KOPT-K1 (cell line): ENCODE measurements at regions not wholly inside any gene's neighbourhood (a gene's known extent, or its start where the extent isn't known, plus 50 kb on each side); places are given as distances from the start of the nearest gene placed in this dataset.

Experiments
- H3K27ac ChIP-seq: fragments of 200-600 bp; sonication (generic); 2 replicates; pipeline ENCODE4 v1.5.1; 2016; ENCODE audit warnings: antibody characterized with exemption, mild to moderate bottlenecking, low read depth, low read length; ENCODE audit not compliant: poor library complexity, severe bottlenecking
- H3K36me3 ChIP-seq: fragments of 200-600 bp; sonication (generic); 2 replicates; pipeline ENCODE4 v1.5.1; 2017; ENCODE audit warnings: antibody characterized with exemption, mild to moderate bottlenecking, low read length, moderate library complexity; ENCODE audit not compliant: insufficient read depth
- H3K9me3 ChIP-seq: fragments of 200-600 bp; sonication (generic); 2 replicates; pipeline ENCODE4 v1.5.1; 2017; ENCODE audit warnings: antibody characterized with exemption, low read length, mild to moderate bottlenecking; ENCODE audit not compliant: insufficient read depth, poor library complexity, severe bottlenecking

DNA sequence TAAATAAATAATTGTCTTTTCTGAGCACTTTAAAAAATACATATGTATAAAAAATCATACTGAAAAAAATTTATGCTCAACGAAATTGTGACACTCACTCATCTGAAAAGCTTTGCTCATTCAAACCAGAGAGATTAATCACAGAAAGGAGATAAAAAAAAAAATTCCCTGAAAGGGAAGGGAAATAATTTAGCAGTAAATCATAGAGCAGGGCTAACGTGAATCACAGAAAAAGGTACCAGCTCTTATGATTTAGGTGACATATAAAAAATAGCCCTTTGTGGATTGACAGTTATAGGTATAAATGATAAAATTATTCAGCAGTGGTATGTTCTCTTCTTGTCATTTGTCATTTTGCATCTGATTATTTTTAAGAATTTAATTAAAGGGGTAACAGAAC, 552.7 kb upstream of the TENM3 start:
- H3K9me3 ChIP-seq = no peaks in the 10 kb centered on the region
- H3K27ac ChIP-seq = no peak overlapping the region
- H3K36me3 ChIP-seq = no peaks in the 10 kb centered on the region

DNA sequence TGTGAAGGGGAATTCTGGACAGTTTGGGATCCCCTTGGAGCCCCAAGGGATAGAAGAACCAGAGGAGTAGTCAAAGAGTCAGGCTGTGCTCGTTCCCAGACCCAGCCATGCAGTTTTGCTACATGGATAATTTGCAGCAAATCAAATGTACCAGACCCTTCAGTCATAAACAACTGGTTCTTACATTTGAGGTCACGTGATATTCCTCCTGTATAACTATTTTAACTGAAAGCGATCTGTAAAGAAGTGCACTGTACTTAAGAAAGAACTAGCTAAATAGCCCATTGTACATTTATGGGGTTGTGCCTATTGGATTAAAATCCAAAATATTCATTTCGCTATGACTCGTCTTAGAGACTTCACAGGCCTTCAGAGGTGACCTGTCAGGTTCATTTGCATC, 550.2 kb upstream of the TENM3 start:
- no peaks in the 10 kb centered on the region for H3K9me3 ChIP-seq

DNA sequence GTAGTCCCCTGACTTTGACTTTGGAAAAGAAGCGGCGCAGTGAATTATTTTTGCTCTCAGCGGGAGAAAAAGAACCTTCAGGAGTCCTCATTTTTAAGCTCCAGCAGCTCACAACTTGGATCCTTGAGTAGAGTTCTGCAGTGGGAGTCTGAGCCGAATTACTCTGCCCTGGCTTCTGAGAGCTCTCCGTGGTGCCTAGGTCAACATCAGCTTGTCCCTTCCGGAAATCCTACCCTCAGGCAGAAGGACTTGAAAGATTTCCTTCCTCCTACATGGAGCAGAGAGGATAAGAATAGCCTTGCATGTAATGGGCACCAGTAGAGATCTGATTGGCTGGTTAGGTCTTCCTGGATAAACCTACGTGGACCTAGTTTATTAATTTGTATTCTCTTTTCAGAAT, 549.7 kb upstream of the TENM3 start:
- no peak overlapping the region for H3K27ac ChIP-seq
- H3K9me3 ChIP-seq = no peaks in the 10 kb centered on the region

More for the DNA sequence above, 550.2 kb upstream of the TENM3 start:
- no peaks in the 10 kb centered on the region for H3K36me3 ChIP-seq
- no peak overlapping the region for H3K27ac ChIP-seq

DNA sequence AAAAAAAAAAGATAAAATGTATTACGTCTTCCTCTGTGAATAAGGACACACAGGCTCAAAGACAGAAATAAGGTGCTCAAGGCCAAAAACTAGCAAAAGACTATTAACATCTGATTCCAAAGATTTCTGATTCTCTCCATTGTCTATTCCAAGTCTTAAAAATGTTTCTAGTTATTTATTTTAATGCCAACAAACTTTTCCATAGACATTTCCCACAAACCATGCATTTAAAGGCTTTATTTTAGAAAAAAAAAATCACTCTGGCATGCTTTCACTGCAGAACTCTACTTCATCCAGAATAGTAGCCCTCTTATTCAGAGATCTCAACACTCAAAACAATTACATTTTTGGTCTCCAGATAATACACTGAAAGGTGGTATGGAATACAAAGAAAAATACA, 545.0 kb upstream of the TENM3 start:
- Histone ChIP-seq H3K9me3 (no peaks in the 10 kb centered on the region), H3K36me3 (no peaks in the 10 kb centered on the region), H3K27ac (no peak overlapping the region)

More for the DNA sequence above, 549.7 kb upstream of the TENM3 start:
- H3K36me3 ChIP-seq = no peaks in the 10 kb centered on the region

DNA sequence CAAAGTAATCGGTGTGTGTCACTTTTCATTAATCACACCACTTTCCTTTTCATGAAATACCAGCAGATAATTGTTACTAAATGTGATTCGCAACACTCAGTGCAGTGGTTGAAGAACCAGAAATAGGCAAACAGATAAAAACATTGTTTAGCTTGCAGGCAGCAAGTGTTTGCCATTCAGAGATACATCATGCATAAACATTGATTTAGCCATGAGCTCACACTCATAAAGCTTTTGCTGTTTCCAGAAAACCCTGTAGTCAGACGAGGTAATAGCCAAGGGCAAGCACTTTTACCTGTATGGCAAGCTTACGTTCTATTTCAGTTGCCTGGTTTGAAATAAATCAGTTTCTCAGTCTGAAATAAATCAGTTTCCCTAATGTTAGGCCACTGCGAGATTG, 542.0 kb upstream of the TENM3 start:
- Histone ChIP-seq H3K9me3 (no peaks in the 10 kb centered on the region), H3K27ac (no peak overlapping the region), H3K36me3 (no peaks in the 10 kb centered on the region)

DNA sequence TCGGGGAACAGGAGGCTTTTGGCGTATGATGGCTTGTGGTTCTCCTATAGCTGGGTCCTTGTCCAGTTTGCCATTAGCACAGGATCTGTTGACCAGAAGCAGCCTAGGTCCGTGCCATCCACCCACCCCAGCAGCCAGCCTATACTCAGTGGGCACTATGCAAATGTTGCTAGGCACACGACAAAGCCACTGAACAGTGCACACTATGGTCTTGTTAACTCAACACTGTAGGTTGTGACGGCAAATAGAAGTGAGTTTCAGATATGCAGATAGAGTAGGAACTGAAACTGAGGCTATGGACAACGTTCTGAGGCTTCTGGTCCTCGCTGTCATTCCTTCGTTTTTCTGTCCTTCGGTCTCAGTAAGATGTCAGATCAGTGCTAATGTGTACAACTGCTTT, 541.3 kb upstream of the TENM3 start:
- Histone ChIP-seq H3K36me3 (no peaks in the 10 kb centered on the region), H3K27ac (no peak overlapping the region), H3K9me3 (no peaks in the 10 kb centered on the region)

DNA sequence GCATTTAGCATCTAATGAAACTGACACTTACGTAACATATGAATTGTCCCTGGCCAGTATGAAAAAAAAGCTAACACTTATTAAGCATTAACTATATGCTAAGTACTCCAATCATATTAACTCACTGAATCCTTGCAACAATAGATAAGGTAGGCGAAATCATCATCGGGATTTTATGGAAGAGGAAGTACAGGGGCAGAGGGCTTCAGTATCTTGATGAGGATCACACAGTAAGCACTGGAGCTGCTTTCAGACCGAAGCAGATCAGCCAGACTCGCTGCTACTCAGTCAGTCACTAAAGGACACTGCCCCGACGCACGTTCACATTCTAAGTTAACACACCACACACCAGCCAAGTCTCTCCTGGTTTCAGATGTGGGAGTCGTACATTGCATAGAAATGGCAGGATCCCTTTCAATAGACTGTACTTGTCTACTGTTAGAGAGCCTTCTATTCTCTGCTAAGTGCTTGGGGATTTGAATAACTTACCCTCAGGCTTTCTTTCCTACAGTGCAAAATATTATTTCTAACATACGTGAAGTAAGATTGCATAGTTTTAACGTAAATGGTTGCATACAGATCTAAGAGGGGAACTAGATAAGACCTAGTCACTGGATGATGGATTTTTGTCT, 540.2 kb upstream of the TENM3 start:
- Histone ChIP-seq H3K36me3 (no peaks in the 10 kb centered on the region), H3K9me3 (no peaks in the 10 kb centered on the region), H3K27ac (no peak overlapping the region)

DNA sequence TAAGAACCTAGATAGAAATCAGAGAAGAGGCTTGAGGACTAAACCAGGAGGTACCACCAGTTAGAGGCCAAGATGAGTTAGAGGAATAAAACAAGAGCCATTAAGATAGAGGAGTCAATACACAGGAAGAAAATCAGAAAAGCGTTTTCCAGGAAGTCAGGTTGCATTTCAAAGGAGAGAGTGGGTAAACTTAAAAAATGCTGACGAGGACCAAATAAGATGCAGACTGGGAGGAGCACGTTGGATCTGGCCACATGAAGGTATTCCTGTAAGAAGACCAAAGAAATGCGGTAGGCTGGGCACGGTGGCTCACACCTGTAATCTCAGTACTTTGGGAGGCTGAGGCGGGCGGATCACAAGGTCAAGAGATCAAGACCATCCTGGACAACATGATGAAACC, 533.1 kb upstream of the TENM3 start:
- no peak overlapping the region for H3K27ac ChIP-seq

DNA sequence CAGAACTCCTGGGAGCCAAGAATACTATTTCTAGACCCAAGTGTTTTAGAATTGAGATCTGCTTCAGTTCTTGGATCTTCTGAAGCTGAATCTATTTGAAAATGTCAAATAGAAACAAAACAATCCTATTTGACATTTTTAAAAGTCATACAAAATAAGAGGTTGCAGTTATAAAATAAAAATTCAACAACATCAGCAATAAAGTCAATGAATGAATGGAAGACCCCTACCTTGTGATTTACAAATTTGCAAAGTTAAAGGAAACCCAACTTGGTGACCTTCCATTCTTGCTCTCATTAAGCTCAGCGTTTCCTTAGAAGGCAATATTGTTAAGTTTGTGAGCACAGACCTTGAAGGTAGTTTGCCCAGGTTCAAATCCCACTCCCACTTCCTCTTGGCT, 531.8 kb upstream of the TENM3 start:
- no peaks in the 10 kb centered on the region for H3K36me3 ChIP-seq
- no peak overlapping the region for H3K27ac ChIP-seq
- no peaks in the 10 kb centered on the region for H3K9me3 ChIP-seq

More for the DNA sequence above, 533.1 kb upstream of the TENM3 start:
- no peaks in the 10 kb centered on the region for H3K36me3 ChIP-seq
- no peaks in the 10 kb centered on the region for H3K9me3 ChIP-seq

DNA sequence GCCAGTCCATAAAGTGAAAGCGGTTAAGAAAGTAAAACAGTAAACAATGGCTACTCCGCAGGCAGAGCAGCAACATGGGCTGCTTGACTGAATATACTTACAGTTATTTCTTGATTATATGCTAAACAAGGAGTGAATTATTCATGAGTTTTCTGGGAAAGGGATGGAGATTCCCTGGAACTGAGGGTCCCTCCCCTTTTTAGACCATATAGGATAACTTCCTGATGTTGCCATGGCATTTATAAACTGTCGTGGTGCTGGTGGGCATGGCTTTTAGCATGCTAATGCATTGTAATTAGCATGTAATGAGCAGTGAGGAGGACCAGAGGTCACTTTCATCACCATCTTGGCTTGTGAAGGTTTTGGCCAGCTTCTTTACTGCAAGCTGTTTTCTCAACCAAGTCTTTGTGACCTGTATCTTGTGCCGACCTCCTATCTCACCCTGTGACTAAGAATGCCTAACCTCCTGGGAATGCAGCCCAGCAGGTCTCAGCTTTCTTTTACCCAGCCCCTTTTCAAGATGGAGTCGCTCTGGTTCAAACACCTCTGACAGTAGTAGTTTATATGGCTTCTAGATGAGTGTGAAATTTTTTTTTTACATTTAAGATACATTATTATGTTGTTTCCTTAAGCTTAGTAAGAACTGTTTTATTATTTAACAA, 514.8 kb upstream of the TENM3 start:
- Histone ChIP-seq H3K36me3 (no peaks in the 10 kb centered on the region), H3K27ac (no peak overlapping the region), H3K9me3 (peaks cover 6% of the 10 kb centered on the region)

DNA sequence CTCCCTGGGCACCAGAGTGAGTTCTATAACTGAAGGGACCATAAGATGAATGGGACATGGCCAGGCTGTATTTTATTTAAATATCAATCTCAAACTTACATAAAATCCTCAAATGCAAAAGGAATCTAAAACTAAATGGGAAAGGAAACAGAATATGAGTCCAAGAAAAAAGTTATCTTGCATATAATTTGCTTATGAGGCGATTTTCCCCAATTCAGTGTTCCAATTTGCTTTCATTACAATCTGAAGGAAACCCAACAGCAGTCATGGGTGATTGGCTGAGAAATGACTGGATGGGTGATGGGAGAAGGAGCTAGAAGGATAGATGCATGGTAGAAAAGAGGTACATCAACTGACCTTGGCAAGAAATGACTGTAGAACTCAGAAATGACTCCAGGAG, 511.3 kb upstream of the TENM3 start:
- H3K9me3 ChIP-seq = no peaks in the 10 kb centered on the region
- no peak overlapping the region for H3K27ac ChIP-seq
- H3K36me3 ChIP-seq = no peaks in the 10 kb centered on the region

DNA sequence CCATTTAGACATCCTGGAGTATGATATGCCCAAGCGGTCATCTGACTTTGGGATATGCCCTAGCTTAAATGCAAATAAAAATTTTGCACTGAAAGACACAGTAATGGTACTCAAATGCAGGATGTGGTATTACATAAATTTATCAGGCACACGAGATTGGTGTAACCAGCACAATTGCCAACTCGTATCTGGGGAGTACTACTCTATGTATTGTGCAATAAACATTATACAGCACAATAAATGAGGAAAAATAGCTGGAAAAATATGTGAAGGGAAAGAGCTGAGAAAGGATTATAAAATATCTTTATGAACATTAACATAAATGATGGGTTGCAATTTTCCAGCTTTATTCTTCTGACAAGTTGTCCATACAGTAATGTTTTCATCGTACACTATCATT, 505.5 kb upstream of the TENM3 start:
- Histone ChIP-seq H3K36me3 (no peaks in the 10 kb centered on the region), H3K27ac (no peak overlapping the region), H3K9me3 (no peaks in the 10 kb centered on the region)

DNA sequence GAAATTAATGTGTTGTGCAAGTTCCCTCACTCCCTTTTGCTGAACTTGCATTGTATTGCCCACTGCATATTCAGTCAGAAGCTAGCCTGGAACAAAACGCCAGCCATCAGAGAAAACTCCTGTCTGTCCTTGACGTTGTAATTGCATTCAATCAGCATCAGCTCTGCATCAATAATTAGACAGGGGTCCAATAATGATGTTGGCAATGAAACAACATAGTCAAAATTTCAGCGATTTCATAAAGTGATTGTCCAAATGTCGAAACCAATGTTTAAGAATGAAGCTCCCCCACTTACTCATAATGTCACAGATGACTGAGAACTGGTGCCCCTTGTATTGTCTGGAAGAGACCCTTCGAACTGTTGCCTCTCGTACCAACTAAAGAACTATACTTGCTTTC, 504.2 kb upstream of the TENM3 start:
- Histone ChIP-seq H3K36me3 (no peaks in the 10 kb centered on the region), H3K9me3 (no peaks in the 10 kb centered on the region), H3K27ac (no peak overlapping the region)

DNA sequence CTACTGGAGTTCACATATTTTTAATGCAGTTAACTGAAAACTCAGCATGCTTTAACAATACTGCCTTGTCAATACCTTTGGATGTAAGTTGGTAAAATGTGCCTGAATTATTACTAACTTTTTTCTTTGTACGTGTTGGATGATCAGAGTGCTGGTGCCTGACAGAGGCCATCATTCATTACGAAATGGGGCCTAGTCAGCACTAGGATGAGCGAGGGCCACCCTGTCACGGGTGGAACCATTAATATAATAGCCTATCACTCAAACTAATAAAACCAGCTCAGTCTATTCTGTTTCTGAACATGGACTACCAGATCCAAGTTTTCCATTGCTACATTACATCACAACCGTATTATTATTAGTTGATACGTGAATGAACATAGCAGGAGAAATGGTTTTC, 501.7 kb upstream of the TENM3 start:
- Histone ChIP-seq H3K27ac (no peak overlapping the region), H3K9me3 (no peaks in the 10 kb centered on the region), H3K36me3 (no peaks in the 10 kb centered on the region)

DNA sequence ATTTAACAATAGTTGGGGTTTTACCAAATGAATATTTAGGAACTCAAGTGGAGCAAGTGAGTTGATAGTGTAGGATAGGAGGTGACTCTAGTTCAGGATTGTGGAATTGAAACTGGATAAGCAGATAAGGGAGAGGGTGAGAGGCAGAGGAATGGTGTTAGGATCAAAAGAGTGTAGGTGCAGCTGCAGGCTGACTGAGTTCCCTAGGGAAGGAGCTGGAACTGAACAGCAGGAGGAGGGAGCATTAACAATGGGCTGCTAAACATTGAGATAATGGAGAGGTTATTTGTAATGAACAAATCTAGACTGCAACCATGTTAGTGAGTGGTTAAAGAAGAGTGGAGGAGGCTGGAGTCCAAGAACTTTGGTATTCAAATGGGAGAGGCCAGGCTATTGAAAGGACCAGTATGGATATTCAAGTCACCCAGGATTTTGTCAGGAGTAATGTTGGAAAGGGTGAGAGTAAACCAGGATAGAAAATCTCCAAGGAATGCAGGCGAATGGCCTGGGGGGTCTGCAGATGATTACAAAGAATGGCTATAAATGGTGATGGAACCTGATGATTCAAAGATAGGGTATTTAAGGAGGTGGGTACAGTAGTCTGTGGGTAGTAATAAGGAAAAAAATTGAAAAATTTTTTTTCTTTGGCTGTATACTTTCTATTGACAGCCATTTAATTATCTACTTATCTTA, 497.1 kb upstream of the TENM3 start:
- Histone ChIP-seq H3K36me3 (no peaks in the 10 kb centered on the region), H3K27ac (no peak overlapping the region), H3K9me3 (no peaks in the 10 kb centered on the region)

DNA sequence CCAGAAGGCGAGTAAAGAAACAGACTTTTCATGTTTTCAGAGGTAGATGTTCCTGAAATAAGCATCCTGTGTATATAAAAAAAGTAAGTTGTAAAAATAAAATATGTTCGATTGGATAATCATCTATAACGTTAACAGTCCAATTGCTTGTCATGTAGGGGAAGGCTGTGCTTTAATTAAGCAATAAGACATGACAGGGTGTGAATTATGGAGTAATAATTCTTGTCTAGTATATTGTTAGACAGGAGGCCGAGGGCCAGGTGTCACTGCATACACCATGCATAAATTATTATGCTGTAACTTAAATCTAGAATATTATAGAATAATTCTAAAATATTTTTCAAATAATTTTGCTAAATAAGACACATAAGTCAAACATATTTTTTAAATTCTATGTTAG, 494.6 kb upstream of the TENM3 start:
- Histone ChIP-seq H3K9me3 (no peaks in the 10 kb centered on the region), H3K27ac (no peak overlapping the region), H3K36me3 (no peaks in the 10 kb centered on the region)
